Right atrium auricular region (tissue), 2 donors: ENCODE measurements at regions not wholly inside any gene's neighbourhood (a gene's known extent, or its start where the extent isn't known, plus 50 kb on each side); places are given as distances from the start of the nearest gene placed in this dataset.

ENCODE experiments used
- DNase-seq: peaks from one replicate; pipeline ENCODE4 v3.0.0-alpha.2; 2019; ENCODE audit warnings: low spot score
- H3K27ac ChIP-seq, 2 donors: fragments of 200-600 bp; sonication (generic); 1 replicate in 1 of 2; 2 replicates in 1 of 2; pipeline ENCODE4 v1.5.1; 2016 to 2019
- H3K27me3 ChIP-seq, 2 donors: fragments of 200-600 bp; sonication (generic); one replicate each; pipeline versions ENCODE4 v1.5.1 to v1.6.0; 2017 to 2019
- H3K36me3 ChIP-seq: fragments of 200-600 bp; sonication (generic); one replicate; pipeline ENCODE4 v1.5.1; 2016
- H3K4me1 ChIP-seq, 2 donors: fragments of 200-600 bp; sonication (generic); one replicate each; pipeline versions ENCODE4 v1.5.1 to v1.6.0; 2017 to 2019
- H3K4me3 ChIP-seq, 2 donors: fragments of 200-600 bp; sonication (generic); 1 replicate in 1 of 2; 2 replicates in 1 of 2; pipeline ENCODE4 v1.5.1; 2017 to 2019; ENCODE audit warnings: mild to moderate bottlenecking in 1 of 2, moderate library complexity in 1 of 2
- H3K9me3 ChIP-seq, 2 donors: fragments of 200-600 bp; sonication (generic); one replicate each; pipeline ENCODE4 v1.5.1; 2019
- CTCF ChIP-seq, 2 donors: fragments of 200-600 bp; sonication (generic); IDR thresholded peaks; one replicate each; pipeline ENCODE4 v1.5.1; 2019; ENCODE audit warnings: antibody characterized with exemption in 2 of 2

GRCh38 chr2:222058819-222059445, 239.9 kb downstream of the PAX3 start:
- Histone ChIP-seq H3K9me3 (no peaks in the 10 kb centered on the region), H3K4me1 (no peaks in the 10 kb centered on the region), H3K36me3 (no peaks in the 10 kb centered on the region), H3K4me3 (no peak overlapping the region), H3K27ac (no peak overlapping the region), H3K27me3 (no peaks in the 10 kb centered on the region)
- no peak for TF ChIP-seq CTCF (IDR thresholded peaks at IDR 0.05)
- no peak for DNase-seq

GRCh38 chr2:222057347-222058073, 241.3 kb downstream of the PAX3 start:
- Histone ChIP-seq H3K9me3 (no peaks in the 10 kb centered on the region), H3K4me1 (no peaks in the 10 kb centered on the region), H3K27ac (no peak overlapping the region), H3K27me3 (no peaks in the 10 kb centered on the region), H3K36me3 (no peaks in the 10 kb centered on the region), H3K4me3 (no peak overlapping the region)
- no peak for DNase-seq
- peak in 1 of 2 donors; percentile 76 for TF ChIP-seq CTCF (IDR thresholded peaks at IDR 0.05)

- H3K4me1 ChIP-seq, result no peaks in the 10 kb centered on the region
- no peak overlapping the region for H3K4me3 ChIP-seq
- H3K36me3 ChIP-seq, result no peaks in the 10 kb centered on the region
- DNase-seq, result no peak
- no peak overlapping the region for H3K27ac ChIP-seq
- no peaks in the 10 kb centered on the region for H3K9me3 ChIP-seq
- no peak for TF ChIP-seq CTCF (IDR thresholded peaks at IDR 0.05)
- no peaks in the 10 kb centered on the region for H3K27me3 ChIP-seq
These were observed 243.5 kb downstream of the PAX3 start for GRCh38 chr2:222055328-222055727.

- no peak for TF ChIP-seq CTCF (IDR thresholded peaks at IDR 0.05)
- Histone ChIP-seq H3K27ac (no peak overlapping the region), H3K27me3 (no peaks in the 10 kb centered on the region), H3K36me3 (no peaks in the 10 kb centered on the region), H3K4me3 (no peak overlapping the region), H3K9me3 (no peaks in the 10 kb centered on the region), H3K4me1 (no peaks in the 10 kb centered on the region)
- no peak for DNase-seq
These were observed 244.0 kb downstream of the PAX3 start for GRCh38 chr2:222054813-222055212.

GRCh38 chr2:222052934-222053367, 245.8 kb downstream of the PAX3 start:
- Histone ChIP-seq H3K9me3 (no peaks in the 10 kb centered on the region), H3K27me3 (no peaks in the 10 kb centered on the region), H3K4me3 (no peak overlapping the region), H3K4me1 (no peaks in the 10 kb centered on the region), H3K36me3 (no peaks in the 10 kb centered on the region), H3K27ac (no peak overlapping the region)
- no peak for DNase-seq
- peak in 1 of 2 donors; percentile 23 for TF ChIP-seq CTCF (IDR thresholded peaks at IDR 0.05)
